BE2C (cell line): ENCODE measurements at regions not wholly inside any gene's neighbourhood (a gene's known extent, or its start where the extent isn't known, plus 50 kb on each side); places are given as distances from the start of the nearest gene placed in this dataset.

Experiments used
- DNase-seq: peaks from one replicate; pipeline ENCODE4 v3.0.0-alpha.2; 2020
- H3K27me3 ChIP-seq: fragments of 250-450 bp; sonication (Bioruptor Pico); 2 replicates; pipeline ENCODE4 v1.5.1; 2020; ENCODE audit warnings: mild to moderate bottlenecking
- H3K36me3 ChIP-seq: fragments of 250-450 bp; sonication (Bioruptor Pico); 2 replicates; pipeline ENCODE4 v1.5.1; 2020; ENCODE audit warnings: mild to moderate bottlenecking
- H3K4me1 ChIP-seq: fragments of 250-450 bp; sonication (Bioruptor Pico); 2 replicates; pipeline ENCODE4 v1.5.1; 2020
- H3K4me3 ChIP-seq: 2 replicates; pipeline ENCODE4 v1.5.1; 2011; ENCODE audit warnings: low read depth, low read length
- H3K9me3 ChIP-seq: fragments of 250-450 bp; sonication (Bioruptor Pico); 2 replicates; pipeline ENCODE4 v1.5.1; 2020
- CTCF ChIP-seq: IDR thresholded peaks from 2 replicates; pipeline ENCODE4 v1.5.1; 2012; ENCODE audit warnings: mild to moderate bottlenecking, low read depth, low read length

DNA sequence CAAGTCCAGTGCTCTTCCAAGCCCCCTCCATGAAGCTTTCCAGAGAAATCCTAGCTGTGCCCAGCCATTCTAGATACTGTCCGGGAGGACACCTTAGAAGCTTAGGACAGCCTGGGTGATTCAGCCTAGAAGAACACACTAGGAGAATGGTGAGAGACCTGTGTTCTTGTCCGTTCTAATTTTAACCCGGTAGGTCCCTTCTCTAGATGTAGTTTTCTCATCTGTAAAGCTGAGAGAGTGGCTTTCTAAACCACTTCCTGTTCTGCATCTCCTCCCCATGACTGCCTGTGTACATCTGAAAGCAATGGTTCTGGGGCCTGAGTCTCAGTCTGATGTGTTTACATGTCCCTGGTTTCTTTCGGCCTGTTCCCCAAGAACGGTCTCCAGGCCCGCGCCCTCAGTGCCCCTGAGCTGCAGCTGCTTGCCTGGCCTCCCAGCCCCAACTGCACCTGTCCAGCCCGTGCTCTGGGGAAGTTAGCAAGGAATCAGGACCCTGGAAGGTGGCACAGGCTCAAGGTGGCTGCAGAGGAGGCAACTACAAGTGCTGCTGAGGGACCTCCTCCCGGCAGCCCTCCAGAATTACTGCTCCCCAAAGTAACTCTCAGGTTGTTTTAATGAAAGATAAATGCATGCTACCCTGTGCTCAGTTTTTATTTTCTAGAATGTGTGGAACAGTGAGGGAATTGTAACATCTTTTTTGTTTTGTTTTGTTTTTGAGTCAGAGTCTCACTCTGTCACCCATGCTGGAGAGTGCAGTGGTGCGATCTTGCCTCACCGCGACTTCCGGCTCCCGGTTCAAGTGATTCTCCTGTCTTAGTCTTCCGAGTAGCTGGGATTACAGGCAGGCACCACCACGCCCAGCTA lies 105.9 kb downstream of the LBH start:
- Histone ChIP-seq H3K4me1 (peaks cover 5% of the 10 kb centered on the region), H3K4me3 (no peak overlapping the region), H3K9me3 (no peaks in the 10 kb centered on the region), H3K27me3 (no peaks in the 10 kb centered on the region), H3K36me3 (no peaks in the 10 kb centered on the region)
- no peak for DNase-seq
- no peak for TF ChIP-seq CTCF

- Histone ChIP-seq H3K36me3 (no peaks in the 10 kb centered on the region), H3K4me1 (peaks cover 5% of the 10 kb centered on the region), H3K4me3 (no peak overlapping the region), H3K27me3 (no peaks in the 10 kb centered on the region), H3K9me3 (no peaks in the 10 kb centered on the region)
- no peak for TF ChIP-seq CTCF
- DNase-seq = no peak
These were observed 107.1 kb downstream of the LBH start for GRCh38 chr2:30338475-30338874.

DNA sequence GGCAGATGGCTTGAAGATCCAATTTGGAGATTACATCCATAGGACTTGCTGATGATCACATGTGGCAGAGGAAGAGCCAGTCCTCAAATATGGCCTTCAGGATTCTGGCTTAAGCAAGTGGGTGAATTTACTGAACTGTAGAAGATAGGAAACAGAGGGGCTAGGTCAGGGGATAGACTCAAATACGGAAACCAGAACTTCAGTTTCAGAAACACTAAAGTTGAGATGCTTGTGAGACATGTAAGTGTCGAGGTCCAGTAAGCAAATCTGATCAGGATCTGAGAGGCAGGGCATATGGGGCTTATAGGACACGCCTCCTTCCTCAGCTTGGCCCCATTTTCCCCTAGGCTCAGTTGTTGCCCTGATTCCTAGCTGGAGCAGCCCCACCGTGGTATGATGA lies 107.7 kb downstream of the LBH start:
- no peaks in the 10 kb centered on the region for H3K36me3 ChIP-seq
- H3K4me1 ChIP-seq = peaks cover 5% of the 10 kb centered on the region

DNA sequence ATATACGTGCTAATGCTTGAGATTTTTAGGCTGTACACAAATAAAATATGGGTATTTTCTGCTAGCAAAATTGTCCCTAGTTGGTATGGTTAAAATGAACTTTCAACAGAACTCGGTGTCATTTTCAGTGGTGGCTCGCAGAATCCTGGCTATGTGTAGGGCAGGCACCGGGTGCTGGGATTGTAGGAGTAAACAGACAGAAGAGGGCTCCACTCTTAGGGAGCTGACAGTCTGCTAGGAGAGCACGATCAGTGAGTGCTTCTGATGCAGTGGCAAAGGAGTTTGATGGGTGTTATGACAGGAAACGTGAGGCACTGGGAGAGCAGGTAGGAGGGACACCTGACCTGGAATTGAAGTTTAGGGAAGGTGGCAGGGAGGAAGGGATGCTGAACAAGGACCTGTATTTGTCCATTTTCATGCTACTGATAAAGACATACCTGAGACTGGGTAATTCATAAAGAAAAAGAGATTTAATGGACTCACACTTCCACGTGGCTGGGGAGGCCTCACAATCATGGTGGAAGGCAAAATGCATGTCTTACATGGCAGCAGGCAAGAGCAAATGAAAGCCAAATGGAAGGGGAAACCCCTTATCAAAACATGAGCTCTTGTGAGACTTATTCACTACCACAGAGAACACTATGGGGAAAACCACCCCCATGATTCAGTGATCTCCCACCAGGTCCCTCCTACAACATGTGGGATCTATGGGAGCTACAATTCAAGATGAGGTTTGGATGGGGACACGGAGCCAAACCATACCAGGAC lies 105.4 kb upstream of the LCLAT1 start:
- Histone ChIP-seq H3K36me3 (no peaks in the 10 kb centered on the region), H3K27me3 (no peaks in the 10 kb centered on the region), H3K4me1 (no peaks in the 10 kb centered on the region), H3K9me3 (no peaks in the 10 kb centered on the region), H3K4me3 (no peak overlapping the region)
- no peak for DNase-seq
- TF ChIP-seq CTCF = no peak

More for the DNA sequence above, 107.7 kb downstream of the LBH start:
- Histone ChIP-seq H3K9me3 (no peaks in the 10 kb centered on the region), H3K27me3 (no peaks in the 10 kb centered on the region), H3K4me3 (no peak overlapping the region)
- no peak for TF ChIP-seq CTCF
- no peak for DNase-seq

DNA sequence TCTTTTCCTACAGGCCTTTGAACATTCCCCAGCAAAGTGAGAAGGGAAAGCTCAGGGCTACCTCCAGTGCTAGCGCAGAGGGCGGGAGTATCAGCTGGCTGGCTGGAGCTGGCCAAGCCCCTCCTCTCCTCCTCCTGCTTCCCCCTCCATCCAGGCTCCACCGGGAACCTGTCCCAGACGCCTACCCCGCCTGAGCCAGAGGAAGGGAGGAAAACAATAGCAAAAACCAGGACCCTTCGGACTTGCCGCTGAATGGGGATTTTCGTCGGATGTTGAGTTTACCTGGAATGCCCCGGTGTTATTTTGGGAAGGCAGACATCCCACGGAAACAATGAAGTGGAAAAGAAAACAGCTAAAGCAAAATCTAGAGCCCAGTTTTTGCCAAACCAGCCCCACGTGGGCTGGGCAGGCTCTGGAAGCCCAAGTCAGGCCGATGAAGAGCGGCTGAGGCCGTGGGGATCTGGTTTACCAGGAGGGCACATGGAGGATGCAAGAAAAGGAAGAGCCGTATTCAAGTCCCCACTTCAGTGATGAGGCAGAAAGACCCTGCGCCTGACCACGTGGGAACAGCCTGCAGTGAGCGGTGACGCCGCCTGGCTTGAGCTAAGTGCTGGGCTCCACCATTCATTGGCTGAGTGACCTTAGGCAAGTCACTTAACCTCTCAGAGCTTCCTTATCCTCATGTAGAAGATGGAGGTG lies 100.4 kb upstream of the LCLAT1 start:
- no peak for TF ChIP-seq CTCF
- Histone ChIP-seq H3K27me3 (no peaks in the 10 kb centered on the region), H3K36me3 (no peaks in the 10 kb centered on the region), H3K9me3 (no peaks in the 10 kb centered on the region), H3K4me1 (no peaks in the 10 kb centered on the region), H3K4me3 (no peak overlapping the region)
- no peak for DNase-seq
